Activated CD8-positive, alpha-beta T cell treated with anti-CD3 and anti-CD28 coated beads for 36 hours (primary cell): ENCODE measurements at regions not wholly inside any gene's neighbourhood (a gene's known extent, or its start where the extent isn't known, plus 50 kb on each side); places are given as distances from the start of the nearest gene placed in this dataset.

Experiments used
- ATAC-seq: fragments of 200-7000 bp; cut with Tn5 transposase; one replicate; pipeline ENCODE4 v1.10.0; 2021; ENCODE audit warnings: mild to moderate bottlenecking, moderate library complexity
- CTCF ChIA-PET: fragments of 350-600 bp; sonication (Branson Sonifier 250); formaldehyde crosslinking; loops from one replicate; lab custom pipeline; 2021; ENCODE audit warnings: antibody characterized with exemption; lab: Charles Lee
- POLR2A ChIA-PET: fragments of 350-600 bp; sonication (Branson Sonifier 250); formaldehyde crosslinking; loops from one replicate; lab custom pipeline; 2021; ENCODE audit warnings: antibody characterized with exemption; lab: Charles Lee
- DNase-seq: peaks from one replicate; pipeline ENCODE4 v3.0.0-alpha.2; 2020
- H3K27ac Mint-ChIP-seq: one replicate; pipeline ENCODE4 v1.8.0; 2021; ENCODE audit warnings: mild to moderate bottlenecking, mixed read lengths
- H3K27me3 Mint-ChIP-seq: one replicate; pipeline ENCODE4 v1.8.0; 2021; ENCODE audit warnings: mixed read lengths
- H3K36me3 Mint-ChIP-seq: one replicate; pipeline ENCODE4 v1.8.0; 2021; ENCODE audit warnings: low read depth, mixed read lengths
- H3K4me1 Mint-ChIP-seq: one replicate; pipeline ENCODE4 v1.8.0; 2021; ENCODE audit warnings: low read depth, mixed read lengths
- H3K4me3 Mint-ChIP-seq: one replicate; pipeline ENCODE4 v1.8.0; 2021; ENCODE audit warnings: mild to moderate bottlenecking, moderate library complexity, mixed read lengths
- H3K9me3 Mint-ChIP-seq: one replicate; pipeline ENCODE4 v1.8.0; 2021; ENCODE audit warnings: mixed read lengths
- CTCF ChIP-seq: fragments of 200-600 bp; IDR thresholded peaks from one replicate; pipeline ENCODE4 v1.8.0; 2022; ENCODE audit warnings: antibody characterized with exemption, mild to moderate bottlenecking
- intact Hi-C: fragments of 100-400 bp; cut with micrococcal nuclease; formaldehyde crosslinking; loops from one replicate; pipeline ENCODE4 v1.10.0; 2022

DNA sequence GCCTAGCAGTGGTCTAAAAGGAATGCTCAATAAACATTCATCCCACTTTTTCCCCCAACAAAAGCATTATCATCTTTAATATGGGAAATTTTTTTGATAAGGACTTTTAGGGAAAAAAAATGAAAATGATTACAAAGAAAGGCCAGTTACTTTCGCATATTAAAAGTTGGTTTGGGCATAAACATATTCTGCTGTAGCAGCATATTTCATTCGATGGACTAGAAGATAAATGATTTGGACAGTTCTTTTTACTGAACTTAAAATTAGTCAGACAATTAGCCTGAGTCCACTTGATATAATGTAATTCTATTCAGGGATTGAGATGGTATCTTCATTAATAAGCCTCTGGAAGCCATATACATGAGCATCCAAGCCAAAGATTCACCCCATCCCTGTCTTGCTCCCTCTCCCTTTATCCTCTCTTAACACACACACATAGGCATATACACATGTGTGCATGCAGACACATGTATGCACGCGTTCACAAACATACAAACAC, 299.1 kb downstream of the NUAK1 start:
- no peak for ATAC-seq
- H3K36me3 Mint-ChIP-seq: no peaks in the 10 kb centered on the region
- no peak for TF ChIP-seq CTCF
- CTCF ChIA-PET: no interaction called here
- POLR2A ChIA-PET: no interaction called here
- no peak for DNase-seq
- no peaks in the 10 kb centered on the region for H3K27me3 Mint-ChIP-seq
- H3K9me3 Mint-ChIP-seq: no peaks in the 10 kb centered on the region
- no peaks in the 10 kb centered on the region for H3K4me1 Mint-ChIP-seq
- no peak overlapping the region for H3K27ac Mint-ChIP-seq
- H3K4me3 Mint-ChIP-seq: no peak overlapping the region
- intact Hi-C loops: no loop called here

DNA sequence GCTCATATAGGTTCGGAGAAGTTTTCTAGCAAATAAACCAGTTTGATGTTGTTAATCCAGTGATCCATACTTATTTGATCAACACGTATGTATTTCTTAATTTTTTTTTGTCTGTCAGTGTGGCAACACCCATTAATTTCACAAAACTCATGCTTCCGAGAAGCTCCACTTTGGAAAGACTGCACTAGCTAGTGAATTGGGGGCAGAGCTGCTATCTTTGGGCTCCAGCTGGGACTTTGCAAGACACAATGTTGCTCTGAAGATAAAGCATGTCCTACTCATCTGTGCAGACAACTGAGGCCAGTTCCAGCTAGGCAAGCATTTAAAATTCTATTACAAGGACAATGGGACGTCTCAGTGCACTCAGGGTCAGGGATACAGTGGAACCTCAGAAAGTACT, 298.4 kb downstream of the NUAK1 start:
- no peak for ATAC-seq
- ChIA-PET CTCF (no interaction called here), POLR2A (no interaction called here)
- H3K4me3 Mint-ChIP-seq: no peak overlapping the region
- H3K4me1 Mint-ChIP-seq: no peaks in the 10 kb centered on the region
- no peaks in the 10 kb centered on the region for H3K36me3 Mint-ChIP-seq
- H3K9me3 Mint-ChIP-seq: no peaks in the 10 kb centered on the region
- no peak for TF ChIP-seq CTCF
- H3K27ac Mint-ChIP-seq: no peak overlapping the region
- H3K27me3 Mint-ChIP-seq: no peaks in the 10 kb centered on the region
- DNase-seq: no peak
- intact Hi-C loops: no loop called here

GRCh38 chr12:105841840-105842239, 296.9 kb downstream of the NUAK1 start:
- ChIA-PET POLR2A (no interaction called here), CTCF (no interaction called here)
- Mint-ChIP-seq H3K4me1 (no peaks in the 10 kb centered on the region), H3K4me3 (no peak overlapping the region), H3K27me3 (no peaks in the 10 kb centered on the region), H3K36me3 (no peaks in the 10 kb centered on the region), H3K27ac (no peak overlapping the region), H3K9me3 (no peaks in the 10 kb centered on the region)
- DNase-seq (no peak), ATAC-seq (no peak)
- intact Hi-C loops: no loop called here
- TF ChIP-seq CTCF: no peak

GRCh38 chr12:105843561-105843960, 295.2 kb downstream of the NUAK1 start:
- H3K27ac Mint-ChIP-seq: no peak overlapping the region
- POLR2A ChIA-PET: no interaction called here

More at GRCh38 chr12:105843561-105843960, 295.2 kb downstream of the NUAK1 start:
- no peaks in the 10 kb centered on the region for H3K27me3 Mint-ChIP-seq
- CTCF ChIA-PET: no interaction called here
- no peak for ATAC-seq
- DNase-seq: no peak
- intact Hi-C loops: no loop called here
- no peak overlapping the region for H3K4me3 Mint-ChIP-seq
- H3K4me1 Mint-ChIP-seq: no peaks in the 10 kb centered on the region
- no peak for TF ChIP-seq CTCF
- H3K36me3 Mint-ChIP-seq: no peaks in the 10 kb centered on the region
- no peaks in the 10 kb centered on the region for H3K9me3 Mint-ChIP-seq
